SK-N-MC (cell line): ENCODE measurements at regions not wholly inside any gene's neighbourhood (a gene's known extent, or its start where the extent isn't known, plus 50 kb on each side); places are given as distances from the start of the nearest gene placed in this dataset.
"Not testable (repeated sequence)": the region's sequence is repeated elsewhere in the genome, so short reads cannot be mapped to it uniquely, and the experiment has no call there.

ENCODE experiments used
- DNase-seq: peaks from one replicate; pipeline ENCODE4 v3.0.0-alpha.2; 2011; ENCODE audit warnings: low read depth, low spot score
- H3K27ac ChIP-seq: fragments of 200-600 bp; sonication (generic); 2 replicates; pipeline ENCODE4 v1.5.1; 2016; ENCODE audit warnings: mixed run types
- H3K36me3 ChIP-seq: fragments of 200-600 bp; sonication (generic); 2 replicates; pipeline ENCODE4 v1.6.1; 2017; ENCODE audit warnings: antibody characterized with exemption, low read length, mixed read lengths; ENCODE audit not compliant: insufficient read depth
- H3K4me3 ChIP-seq: fragments of 200-600 bp; sonication (generic); 2 replicates; pipeline ENCODE4 v1.5.1; 2016
- H3K9ac ChIP-seq: fragments of 200-600 bp; sonication (generic); 2 replicates; pipeline ENCODE4 v1.8.0; 2017; ENCODE audit warnings: mixed run types, mixed read lengths; ENCODE audit not compliant: insufficient read length
- H3K9me3 ChIP-seq: fragments of 200-600 bp; sonication (generic); 2 replicates; pipeline ENCODE4 v1.6.1; 2017; ENCODE audit warnings: low read depth, mild to moderate bottlenecking, antibody characterized with exemption, low read length, moderate library complexity, mixed read lengths
- EZH2 ChIP-seq: fragments of 200-600 bp; sonication (generic); IDR thresholded peaks from one replicate; pipeline ENCODE4 v1.6.1; 2017; ENCODE audit warnings: antibody characterized with exemption
- FOXP2 ChIP-seq: optimal IDR thresholded peaks from 2 replicates; pipeline ENCODE3; 2011; ENCODE audit warnings: mild to moderate bottlenecking, moderate library complexity; ENCODE audit not compliant: insufficient read depth; ENCODE audit errors: extremely low read length, control extremely low read depth
- POLR2AphosphoS5 ChIP-seq: IDR thresholded peaks from 2 replicates; pipeline ENCODE4 v1.6.1; 2012; ENCODE audit warnings: mild to moderate bottlenecking, low read depth, low read length, borderline replicate concordance

DNA sequence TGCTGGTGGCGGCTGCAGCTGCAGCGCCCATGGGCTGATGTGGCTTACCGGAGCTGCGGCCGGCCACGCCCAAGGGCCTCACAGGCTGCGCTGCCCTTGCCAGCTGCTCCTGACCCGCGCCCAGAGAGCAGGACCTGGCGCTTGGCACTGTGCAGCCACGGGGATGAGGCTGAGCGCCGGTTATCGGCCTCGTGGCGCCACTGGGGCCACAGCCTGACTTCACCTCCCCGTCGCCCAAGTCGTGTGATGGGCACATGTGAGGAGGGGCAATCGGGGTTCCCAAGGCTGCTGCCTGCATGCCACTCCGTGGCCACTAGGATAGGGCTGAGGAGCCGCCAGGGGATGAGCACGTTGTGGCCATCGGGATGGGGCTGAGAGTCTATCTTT lies 77.2 kb upstream of the PABPC3 start:
- no peak for TF ChIP-seq POLR2AphosphoS5
- TF ChIP-seq EZH2, result no peak
- TF ChIP-seq FOXP2, result no peak
- no peak overlapping the region for H3K9ac ChIP-seq
- H3K4me3 ChIP-seq, result no peak overlapping the region

GRCh38 chr13:25019741-25020140 lies 76.2 kb upstream of the PABPC3 start:
- not testable (repeated sequence) for H3K36me3 ChIP-seq, H3K9me3 ChIP-seq, H3K9ac ChIP-seq, DNase-seq, H3K4me3 ChIP-seq, H3K27ac ChIP-seq

More for the DNA sequence above, 77.2 kb upstream of the PABPC3 start:
- no peaks in the 10 kb centered on the region for H3K36me3 ChIP-seq
- H3K27ac ChIP-seq, result no peak overlapping the region
- no peaks in the 10 kb centered on the region for H3K9me3 ChIP-seq
- DNase-seq, result no peak

DNA sequence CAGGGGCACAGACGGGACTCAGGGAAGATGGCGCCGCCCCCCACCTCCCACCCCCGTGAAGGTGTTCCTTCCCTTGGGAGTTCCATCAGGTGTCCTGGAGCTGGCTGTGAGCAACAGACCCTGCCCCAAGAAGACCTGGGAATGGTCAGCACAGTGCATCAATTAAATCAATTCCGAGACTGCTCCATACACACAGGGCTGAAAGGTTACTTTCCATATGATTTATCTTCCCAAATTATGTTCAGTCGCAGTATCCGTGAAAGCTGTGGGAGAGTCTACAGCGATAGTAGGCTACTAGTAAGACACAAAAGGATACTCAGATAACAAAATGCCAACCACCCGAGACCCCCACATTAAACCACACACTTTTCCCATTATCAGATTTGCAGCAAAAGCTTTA lies 71.8 kb upstream of the PABPC3 start:
- Histone ChIP-seq H3K4me3 (no peak overlapping the region), H3K27ac (no peak overlapping the region), H3K9me3 (no peaks in the 10 kb centered on the region), H3K36me3 (no peaks in the 10 kb centered on the region), H3K9ac (no peak overlapping the region)
- no peak for DNase-seq
- TF ChIP-seq FOXP2, result no peak

- Histone ChIP-seq H3K9ac (no peak overlapping the region), H3K36me3 (no peaks in the 10 kb centered on the region), H3K27ac (no peak overlapping the region), H3K4me3 (no peak overlapping the region), H3K9me3 (no peaks in the 10 kb centered on the region)
- no peak for DNase-seq
- TF ChIP-seq FOXP2 (no peak), POLR2AphosphoS5 (no peak), EZH2 (no peak)
Observed at GRCh38 chr13:25032160-25032559, 63.8 kb upstream of the PABPC3 start.

- H3K9me3 ChIP-seq, result no peaks in the 10 kb centered on the region
- H3K36me3 ChIP-seq, result no peaks in the 10 kb centered on the region
- H3K9ac ChIP-seq, result no peak overlapping the region
- TF ChIP-seq FOXP2 (no peak), POLR2AphosphoS5 (no peak), EZH2 (no peak)
- DNase-seq, result no peak
- H3K4me3 ChIP-seq, result no peak overlapping the region
- no peak overlapping the region for H3K27ac ChIP-seq
Observed at GRCh38 chr13:25034173-25034572, 61.8 kb upstream of the PABPC3 start.

DNA sequence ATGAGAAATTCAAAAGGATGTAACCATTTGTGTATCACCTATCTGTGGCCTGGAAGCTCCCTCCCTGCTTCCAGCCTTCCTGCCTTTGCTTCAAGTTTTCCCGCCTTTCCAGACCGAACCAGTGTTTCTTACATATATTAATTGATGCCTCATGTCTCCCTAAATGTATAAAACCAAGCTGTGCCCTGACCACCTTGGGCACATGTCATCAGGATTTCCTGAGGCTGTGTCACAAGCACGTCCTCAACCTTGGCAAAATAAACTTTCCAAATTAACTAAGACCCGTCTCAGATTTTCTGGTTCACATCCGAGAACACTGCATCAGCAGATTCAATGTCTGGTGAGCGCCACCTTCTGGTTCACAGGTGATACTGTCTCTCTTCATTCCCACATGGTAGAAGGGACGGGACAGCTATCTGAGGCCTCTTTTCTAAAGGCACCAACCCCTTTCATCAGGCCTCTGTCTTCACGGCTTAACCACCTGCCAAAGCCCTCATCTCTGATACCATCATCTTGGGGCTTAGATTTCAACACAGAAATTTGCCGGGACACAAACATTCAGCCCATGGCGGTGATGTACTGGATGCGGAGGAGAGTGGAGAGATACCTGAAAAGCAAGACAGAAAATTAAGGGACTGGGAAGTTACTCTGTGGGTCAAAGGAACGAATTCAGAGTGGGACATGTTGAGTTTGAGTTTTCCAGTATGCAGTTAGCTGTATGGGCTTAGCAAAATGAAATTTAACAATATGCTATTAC lies 58.7 kb upstream of the PABPC3 start:
- peak; percentile 16 for DNase-seq
- H3K4me3 ChIP-seq, result no peak overlapping the region
- TF ChIP-seq EZH2 (no peak), POLR2AphosphoS5 (no peak), FOXP2 (no peak)
- no peak overlapping the region for H3K9ac ChIP-seq
- H3K27ac ChIP-seq, result no peak overlapping the region
- H3K36me3 ChIP-seq, result no peaks in the 10 kb centered on the region
- no peaks in the 10 kb centered on the region for H3K9me3 ChIP-seq

- H3K9me3 ChIP-seq, result no peaks in the 10 kb centered on the region
- no peak for DNase-seq
- TF ChIP-seq EZH2, result no peak
- no peak for TF ChIP-seq FOXP2
- TF ChIP-seq POLR2AphosphoS5, result no peak
- no peak overlapping the region for H3K27ac ChIP-seq
- no peak overlapping the region for H3K4me3 ChIP-seq
- H3K9ac ChIP-seq, result no peak overlapping the region
- H3K36me3 ChIP-seq, result no peaks in the 10 kb centered on the region
Observed at GRCh38 chr13:25042151-25042865, 53.6 kb upstream of the PABPC3 start.

- H3K36me3 ChIP-seq, result no peaks in the 10 kb centered on the region
- H3K27ac ChIP-seq, result no peak overlapping the region
- TF ChIP-seq EZH2 (no peak), POLR2AphosphoS5 (no peak), FOXP2 (no peak)
- H3K4me3 ChIP-seq, result no peak overlapping the region
- H3K9ac ChIP-seq, result no peak overlapping the region
- H3K9me3 ChIP-seq, result no peaks in the 10 kb centered on the region
- DNase-seq, result no peak
Observed at GRCh38 chr13:25044071-25044470, 51.9 kb upstream of the PABPC3 start.
